SK-N-SH (cell line): ENCODE measurements at regions not wholly inside any gene's neighbourhood (a gene's known extent, or its start where the extent isn't known, plus 50 kb on each side); places are given as distances from the start of the nearest gene placed in this dataset.
A peak's percentile ranks its signal among the peaks of the same experiment; 100 is the strongest.

Source experiments
- CTCF ChIA-PET: fragments of 300-600, 350-600 bp; formaldehyde crosslinking; extraction: SDS; loops from one replicate; lab custom pipeline; 2021; lab: Yijun Ruan, JAX
- POLR2A ChIA-PET: fragments of 350-600 bp; sonication (Branson Sonifier 250); formaldehyde crosslinking; extraction: SDS; loops from one replicate; lab custom pipeline; 2020; ENCODE audit warnings: antibody characterized with exemption, inconsistent platforms; lab: Yijun Ruan, JAX
- DNase-seq: peaks from one replicate; pipeline ENCODE4 v3.0.0; 2012
- H2AFZ ChIP-seq: fragments of 200-600 bp; sonication (generic); 2 replicates; pipeline ENCODE4 v1.8.1; 2016; ENCODE audit warnings: antibody characterized with exemption, mild to moderate bottlenecking, low read depth
- H3F3A ChIP-seq: fragments of 200-600 bp; sonication (generic); replicated peaks from 2 replicates; pipeline ENCODE3; 2016; ENCODE audit warnings: antibody characterized with exemption, mild to moderate bottlenecking; ENCODE audit not compliant: insufficient read depth
- H3K27ac ChIP-seq, 2 experiments: fragments of 200-500 bp in 1 of 2; fragments of 200-600 bp in 1 of 2; sonication (Bioruptor generic) in 1 of 2; sonication (generic), shearing (Covaris generic) in 1 of 2; 2 replicates each; pipeline versions ENCODE4 v1.5.1 to v1.6.1; 2014 to 2016; ENCODE audit warnings: low read depth in 2 of 2, inconsistent platforms in 1 of 2, low read length in 1 of 2, mild to moderate bottlenecking in 1 of 2, mixed read lengths in 1 of 2
- H3K27me3 ChIP-seq: fragments of 200-600 bp; sonication (generic), shearing (Covaris generic); 2 replicates; pipeline ENCODE4 v1.6.1; 2016; ENCODE audit warnings: mixed run types; ENCODE audit not compliant: insufficient read depth
- H3K36me3 ChIP-seq, 2 experiments: fragments of 200-500 bp in 1 of 2; fragments of 200-600 bp in 1 of 2; sonication (Bioruptor generic) in 1 of 2; sonication (generic) in 1 of 2; replicated peaks in 1 of 2; 2 replicates each; pipeline versions ENCODE3 to v1.5.1; 2014 to 2016; ENCODE audit warnings: low read length in 1 of 2, mild to moderate bottlenecking in 1 of 2; ENCODE audit not compliant: insufficient read depth in 2 of 2, control insufficient read depth in 1 of 2
- H3K4me1 ChIP-seq, 2 experiments: fragments of 200-500 bp in 1 of 2; fragments of 200-600 bp in 1 of 2; sonication (Bioruptor generic) in 1 of 2; sonication (generic), shearing (Covaris generic) in 1 of 2; 2 replicates each; pipeline versions ENCODE4 v1.5.1 to v1.6.1; 2014 to 2016; ENCODE audit warnings: low read depth in 1 of 2, low read length in 1 of 2, mixed run types in 1 of 2; ENCODE audit not compliant: insufficient read depth in 2 of 2, control insufficient read depth in 1 of 2
- H3K4me2 ChIP-seq: fragments of 200-600 bp; sonication (generic), shearing (Covaris generic); 2 replicates; pipeline ENCODE4 v1.6.1; 2017; ENCODE audit warnings: mixed run types
- H3K4me3 ChIP-seq, 2 experiments: fragments of 200-500 bp in 1 of 2; fragments of 200-600 bp in 1 of 2; sonication (Bioruptor generic) in 1 of 2; sonication (generic), shearing (Covaris generic) in 1 of 2; 2 replicates each; pipeline versions ENCODE4 v1.5.1 to v1.8.1; 2014 to 2016; ENCODE audit warnings: low read depth in 2 of 2, inconsistent platforms in 1 of 2, low read length in 1 of 2, mild to moderate bottlenecking in 1 of 2, mixed read lengths in 1 of 2, moderate library complexity in 1 of 2
- H3K79me2 ChIP-seq: fragments of 200-600 bp; sonication (generic); 2 replicates; pipeline ENCODE4 v1.8.1; 2017; ENCODE audit warnings: mild to moderate bottlenecking; ENCODE audit not compliant: insufficient read depth
- H3K9ac ChIP-seq: fragments of 200-600 bp; sonication (generic); 2 replicates; pipeline ENCODE4 v1.6.1; 2017; ENCODE audit warnings: mixed run types
- H3K9me2 ChIP-seq: fragments of 200-600 bp; sonication (generic); 2 replicates; pipeline ENCODE4 v1.6.1; 2017; ENCODE audit warnings: mixed run types
- H3K9me3 ChIP-seq: fragments of 200-600 bp; sonication (generic); 2 replicates; pipeline ENCODE4 v1.6.1; 2017; ENCODE audit warnings: mixed run types, mild to moderate bottlenecking, moderate library complexity
- H4K20me1 ChIP-seq: fragments of 200-600 bp; sonication (generic); 2 replicates; pipeline ENCODE4 v1.6.1; 2017; ENCODE audit warnings: mild to moderate bottlenecking, mixed run types; ENCODE audit not compliant: insufficient read depth
- CTCF ChIP-seq: fragments of 200-600 bp; sonication (generic); IDR thresholded peaks from 2 replicates; pipeline ENCODE4 v1.6.1; 2017; ENCODE audit warnings: antibody characterized with exemption, mild to moderate bottlenecking, moderate library complexity
- ELF1 ChIP-seq: IDR thresholded peaks from 2 replicates; pipeline ENCODE4 v1.4.0; 2012
- EZH2phosphoT487 ChIP-seq: fragments of 200-600 bp; sonication (generic); IDR thresholded peaks from 2 replicates; pipeline ENCODE4 v1.6.1; 2017; ENCODE audit warnings: low read depth, mixed run types, mild to moderate bottlenecking, antibody characterized with exemption, moderate library complexity, borderline replicate concordance
- FOSL2 ChIP-seq: IDR thresholded peaks from 2 replicates; pipeline ENCODE4 v1.4.0; 2012; ENCODE audit warnings: low read depth, mild to moderate bottlenecking, moderate library complexity, borderline replicate concordance
- FOXM1 ChIP-seq: IDR thresholded peaks from 2 replicates; pipeline ENCODE4 v1.4.0; 2012; ENCODE audit warnings: low read depth, mild to moderate bottlenecking
- IRF3 ChIP-seq: fragments of 150-350 bp; IDR thresholded peaks from 2 replicates; pipeline ENCODE4 v1.6.1; 2016; ENCODE audit warnings: mild to moderate bottlenecking, low read depth, low read length
- JUND ChIP-seq: IDR thresholded peaks from 2 replicates; pipeline ENCODE4 v1.4.0; 2012
- MAX ChIP-seq: IDR thresholded peaks from 2 replicates; pipeline ENCODE4 v1.4.0; 2012; ENCODE audit warnings: low read depth
- MEF2A ChIP-seq: IDR thresholded peaks from 2 replicates; pipeline ENCODE4 v1.4.0; 2012; ENCODE audit warnings: low read depth, borderline replicate concordance
- MXI1 ChIP-seq: IDR thresholded peaks from 2 replicates; pipeline ENCODE4 v1.6.1; 2012; ENCODE audit warnings: mild to moderate bottlenecking, low read depth, low read length, improper control_type of control experiment
- NFIC ChIP-seq: IDR thresholded peaks from 2 replicates; pipeline ENCODE4 v1.4.0; 2012; ENCODE audit warnings: borderline replicate concordance
- NRF1 ChIP-seq: IDR thresholded peaks from 2 replicates; pipeline ENCODE4 v1.6.1; 2012; ENCODE audit warnings: low read depth, mild to moderate bottlenecking, low read length
- PBX3 ChIP-seq: IDR thresholded peaks from 2 replicates; pipeline ENCODE4; 2012
- RFX5 ChIP-seq: IDR thresholded peaks from 2 replicates; pipeline ENCODE4 v1.6.1; 2012; ENCODE audit warnings: mild to moderate bottlenecking, improper control_type of control experiment, low read length
- SMC3 ChIP-seq: IDR thresholded peaks from 2 replicates; pipeline ENCODE4 v1.6.1; 2012; ENCODE audit warnings: low read depth, low read length, improper control_type of control experiment
- TAF1 ChIP-seq: IDR thresholded peaks from 2 replicates; pipeline ENCODE4 v1.6.1; 2012; ENCODE audit warnings: low read depth, mild to moderate bottlenecking, low read length, moderate library complexity, borderline replicate concordance
- TCF12 ChIP-seq: IDR thresholded peaks from 2 replicates; pipeline ENCODE4 v1.4.0; 2012
- TEAD4 ChIP-seq: IDR thresholded peaks from 2 replicates; pipeline ENCODE4 v1.4.0; 2012; ENCODE audit warnings: mild to moderate bottlenecking, borderline replicate concordance; ENCODE audit not compliant: insufficient read depth
- YY1 ChIP-seq: IDR thresholded peaks from 2 replicates; pipeline ENCODE4 v1.4.0; 2012; ENCODE audit warnings: low read depth, mild to moderate bottlenecking
- WGBS: methylation state at CpG from one replicate; pipeline ENCODE4 v1.1.6; 2017; ENCODE audit warnings: low lambda C conversion rate; 5-methylcytosine and 5-hydroxymethylcytosine counted together
- TF ChIP-seq, protein P1 (sequence below): fragments of 150-350 bp; IDR thresholded peaks from 2 replicates; pipeline ENCODE4 v1.6.1; 2017; ENCODE audit warnings: antibody characterized with exemption, low read length, low read depth, borderline replicate concordance
- TF ChIP-seq, protein P2 (sequence below): IDR thresholded peaks from 2 replicates; pipeline ENCODE4 v1.6.1; 2012; ENCODE audit warnings: mild to moderate bottlenecking, low read depth, low read length, moderate library complexity
- TF ChIP-seq, protein P3 (sequence below): IDR thresholded peaks from 2 replicates; pipeline ENCODE4 v1.4.0; 2012; ENCODE audit warnings: low read depth, borderline replicate concordance

DNA sequence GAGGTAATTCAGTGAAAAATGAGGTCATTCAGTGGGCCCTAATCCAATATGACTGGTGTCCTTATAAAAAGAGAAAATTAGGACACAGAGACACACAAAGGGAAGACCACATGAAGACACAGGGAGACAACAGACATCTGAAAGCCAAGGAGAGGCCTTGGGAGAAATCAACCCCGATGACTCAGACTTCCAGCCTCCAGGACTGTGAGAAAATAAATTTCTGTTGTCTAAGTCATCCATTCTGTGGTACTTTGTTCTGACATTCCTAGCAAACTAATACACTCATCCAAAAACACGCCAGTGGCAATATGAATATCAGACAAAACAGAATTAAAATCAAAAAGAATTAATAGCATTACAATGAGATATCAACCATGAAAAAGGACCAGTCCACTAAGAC lies 303.7 kb downstream of the SS18 start:
- no peaks in the 10 kb centered on the region for H3K79me2 ChIP-seq
- H3K9ac ChIP-seq = peak overlapping the region; percentile 24; the same call in 1 of the 2 replicates
- H3K36me3 ChIP-seq = no peaks in the 10 kb centered on the region
- peak overlapping the region; percentile 51; the same call in 1 of the 2 replicates for H3K4me2 ChIP-seq
- POLR2A ChIA-PET = no interaction called here
- no peak for DNase-seq
- H3K27me3 ChIP-seq = no peaks in the 10 kb centered on the region
- H3K4me1 ChIP-seq = peaks cover 0 to 5% of the 10 kb centered on the region in 2 experiments; a peak in 1 of 4 replicates
- 2% methylated on average over 2 of the region's 2 CpGs for WGBS
- peak overlapping the region in 1 of 2 experiments; percentile 90; a peak in 3 of 4 replicates for H3K27ac ChIP-seq
- CTCF ChIA-PET = no interaction called here
- no peaks in the 10 kb centered on the region for H4K20me1 ChIP-seq
- H2AFZ ChIP-seq = peak overlapping the region; percentile 58; the same call in 1 of the 2 replicates
- no peak overlapping the region for H3K4me3 ChIP-seq
- H3K9me3 ChIP-seq = no peaks in the 10 kb centered on the region
- H3K9me2 ChIP-seq = no peaks in the 10 kb centered on the region
- peaks cover 3% of the 10 kb centered on the region for H3F3A ChIP-seq
- peak; percentile 78 for TF ChIP-seq PBX3
- TF ChIP-seq RFX5 = no peak
- peak; percentile 95 for TF ChIP-seq FOSL2
- TF ChIP-seq, protein P1, sequence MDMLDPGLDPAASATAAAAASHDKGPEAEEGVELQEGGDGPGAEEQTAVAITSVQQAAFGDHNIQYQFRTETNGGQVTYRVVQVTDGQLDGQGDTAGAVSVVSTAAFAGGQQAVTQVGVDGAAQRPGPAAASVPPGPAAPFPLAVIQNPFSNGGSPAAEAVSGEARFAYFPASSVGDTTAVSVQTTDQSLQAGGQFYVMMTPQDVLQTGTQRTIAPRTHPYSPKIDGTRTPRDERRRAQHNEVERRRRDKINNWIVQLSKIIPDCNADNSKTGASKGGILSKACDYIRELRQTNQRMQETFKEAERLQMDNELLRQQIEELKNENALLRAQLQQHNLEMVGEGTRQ = no peak
- TF ChIP-seq TCF12 = peak; percentile 79
- TF ChIP-seq, protein P2, sequence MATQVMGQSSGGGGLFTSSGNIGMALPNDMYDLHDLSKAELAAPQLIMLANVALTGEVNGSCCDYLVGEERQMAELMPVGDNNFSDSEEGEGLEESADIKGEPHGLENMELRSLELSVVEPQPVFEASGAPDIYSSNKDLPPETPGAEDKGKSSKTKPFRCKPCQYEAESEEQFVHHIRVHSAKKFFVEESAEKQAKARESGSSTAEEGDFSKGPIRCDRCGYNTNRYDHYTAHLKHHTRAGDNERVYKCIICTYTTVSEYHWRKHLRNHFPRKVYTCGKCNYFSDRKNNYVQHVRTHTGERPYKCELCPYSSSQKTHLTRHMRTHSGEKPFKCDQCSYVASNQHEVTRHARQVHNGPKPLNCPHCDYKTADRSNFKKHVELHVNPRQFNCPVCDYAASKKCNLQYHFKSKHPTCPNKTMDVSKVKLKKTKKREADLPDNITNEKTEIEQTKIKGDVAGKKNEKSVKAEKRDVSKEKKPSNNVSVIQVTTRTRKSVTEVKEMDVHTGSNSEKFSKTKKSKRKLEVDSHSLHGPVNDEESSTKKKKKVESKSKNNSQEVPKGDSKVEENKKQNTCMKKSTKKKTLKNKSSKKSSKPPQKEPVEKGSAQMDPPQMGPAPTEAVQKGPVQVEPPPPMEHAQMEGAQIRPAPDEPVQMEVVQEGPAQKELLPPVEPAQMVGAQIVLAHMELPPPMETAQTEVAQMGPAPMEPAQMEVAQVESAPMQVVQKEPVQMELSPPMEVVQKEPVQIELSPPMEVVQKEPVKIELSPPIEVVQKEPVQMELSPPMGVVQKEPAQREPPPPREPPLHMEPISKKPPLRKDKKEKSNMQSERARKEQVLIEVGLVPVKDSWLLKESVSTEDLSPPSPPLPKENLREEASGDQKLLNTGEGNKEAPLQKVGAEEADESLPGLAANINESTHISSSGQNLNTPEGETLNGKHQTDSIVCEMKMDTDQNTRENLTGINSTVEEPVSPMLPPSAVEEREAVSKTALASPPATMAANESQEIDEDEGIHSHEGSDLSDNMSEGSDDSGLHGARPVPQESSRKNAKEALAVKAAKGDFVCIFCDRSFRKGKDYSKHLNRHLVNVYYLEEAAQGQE = no peak
- 0 out of 2 replicates have a peak, but pooled peaks have one; percentile 17 for TF ChIP-seq MAX
- TF ChIP-seq FOXM1 = no peak
- peak; percentile 51; the same call in 1 of the 2 replicates for TF ChIP-seq NFIC
- no peak for TF ChIP-seq SMC3
- no peak for TF ChIP-seq CTCF
- no peak for TF ChIP-seq TAF1
- no peak for TF ChIP-seq YY1
- peak; percentile 93 for TF ChIP-seq JUND
- TF ChIP-seq TEAD4 = peak; percentile 77
- no peak for TF ChIP-seq NRF1
- TF ChIP-seq MEF2A = no peak
- no peak for TF ChIP-seq IRF3
- TF ChIP-seq MXI1 = no peak
- TF ChIP-seq EZH2phosphoT487 = no peak
- no peak for TF ChIP-seq ELF1
- TF ChIP-seq, protein P3, sequence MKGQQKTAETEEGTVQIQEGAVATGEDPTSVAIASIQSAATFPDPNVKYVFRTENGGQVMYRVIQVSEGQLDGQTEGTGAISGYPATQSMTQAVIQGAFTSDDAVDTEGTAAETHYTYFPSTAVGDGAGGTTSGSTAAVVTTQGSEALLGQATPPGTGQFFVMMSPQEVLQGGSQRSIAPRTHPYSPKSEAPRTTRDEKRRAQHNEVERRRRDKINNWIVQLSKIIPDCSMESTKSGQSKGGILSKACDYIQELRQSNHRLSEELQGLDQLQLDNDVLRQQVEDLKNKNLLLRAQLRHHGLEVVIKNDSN = no peak
